ENCODE measurements at regions not wholly inside any gene's neighbourhood (a gene's known extent, or its start where the extent isn't known, plus 50 kb on each side); places are given as distances from the start of the nearest gene placed in this dataset.

DNA sequence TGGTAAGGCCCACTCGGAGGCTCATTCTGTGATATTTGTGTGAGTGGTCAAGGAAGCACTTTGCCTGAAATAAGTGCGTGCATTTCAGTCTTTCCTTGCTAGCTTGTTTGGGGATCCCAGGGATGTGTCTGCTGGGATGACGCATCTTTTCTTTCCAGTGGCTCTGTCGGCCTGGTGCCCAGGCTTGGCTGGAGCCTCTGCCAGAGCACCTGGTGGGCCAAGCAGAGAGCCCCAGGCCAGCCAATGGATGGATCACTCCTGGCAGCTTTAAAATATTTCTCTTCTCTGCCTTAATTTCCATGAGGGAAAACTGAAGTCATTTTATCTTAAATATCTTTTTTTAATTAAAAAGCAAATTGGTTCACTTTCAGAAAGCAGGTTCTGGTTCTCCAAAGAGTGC is 501.8 kb upstream of the HS6ST1 start:
- TF ChIP-seq, protein P1, sequence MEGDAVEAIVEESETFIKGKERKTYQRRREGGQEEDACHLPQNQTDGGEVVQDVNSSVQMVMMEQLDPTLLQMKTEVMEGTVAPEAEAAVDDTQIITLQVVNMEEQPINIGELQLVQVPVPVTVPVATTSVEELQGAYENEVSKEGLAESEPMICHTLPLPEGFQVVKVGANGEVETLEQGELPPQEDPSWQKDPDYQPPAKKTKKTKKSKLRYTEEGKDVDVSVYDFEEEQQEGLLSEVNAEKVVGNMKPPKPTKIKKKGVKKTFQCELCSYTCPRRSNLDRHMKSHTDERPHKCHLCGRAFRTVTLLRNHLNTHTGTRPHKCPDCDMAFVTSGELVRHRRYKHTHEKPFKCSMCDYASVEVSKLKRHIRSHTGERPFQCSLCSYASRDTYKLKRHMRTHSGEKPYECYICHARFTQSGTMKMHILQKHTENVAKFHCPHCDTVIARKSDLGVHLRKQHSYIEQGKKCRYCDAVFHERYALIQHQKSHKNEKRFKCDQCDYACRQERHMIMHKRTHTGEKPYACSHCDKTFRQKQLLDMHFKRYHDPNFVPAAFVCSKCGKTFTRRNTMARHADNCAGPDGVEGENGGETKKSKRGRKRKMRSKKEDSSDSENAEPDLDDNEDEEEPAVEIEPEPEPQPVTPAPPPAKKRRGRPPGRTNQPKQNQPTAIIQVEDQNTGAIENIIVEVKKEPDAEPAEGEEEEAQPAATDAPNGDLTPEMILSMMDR (IDR thresholded peaks at IDR 0.05; ENCODE audit: insufficient read depth, low read length), result no peak
- no peak for DNase-seq (ENCODE audit: low read depth)

DNA sequence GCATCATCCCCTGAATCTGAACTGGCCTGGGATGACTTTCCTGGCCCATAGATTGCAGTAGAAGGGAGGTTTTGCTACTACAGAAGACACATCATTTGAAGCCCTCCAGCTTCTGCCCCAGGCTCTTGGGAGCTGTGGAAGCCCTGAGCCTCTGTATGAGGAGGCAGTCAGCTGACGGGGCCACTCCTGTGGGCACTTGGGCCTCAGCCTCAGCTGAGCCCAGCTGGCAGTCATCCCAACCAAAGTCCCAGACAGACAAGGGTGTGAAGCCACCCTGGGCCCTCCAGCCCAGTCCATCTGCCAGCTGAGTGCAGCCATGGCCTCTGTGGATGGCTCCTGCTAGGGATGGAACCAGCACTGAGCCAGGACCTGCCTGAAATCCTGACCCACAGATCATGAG is 502.3 kb upstream of the HS6ST1 start:
- DNase-seq (ENCODE audit: low read depth), result no peak
- TF ChIP-seq, protein P1 (IDR thresholded peaks at IDR 0.05; ENCODE audit: insufficient read depth, low read length), result no peak
- H3K4me3 ChIP-seq (ENCODE audit: low read depth, low read length), result no peak overlapping the region

More for the DNA sequence above, 501.8 kb upstream of the HS6ST1 start:
- H3K4me3 ChIP-seq (ENCODE audit: low read depth, low read length), result no peak overlapping the region

GRCh38 chr2:128832946-128833663 is 514.4 kb upstream of the HS6ST1 start:
- TF ChIP-seq, protein P1 (IDR thresholded peaks at IDR 0.05; ENCODE audit: insufficient read depth, low read length), result no peak
- DNase-seq (ENCODE audit: low read depth), result no peak

DNA sequence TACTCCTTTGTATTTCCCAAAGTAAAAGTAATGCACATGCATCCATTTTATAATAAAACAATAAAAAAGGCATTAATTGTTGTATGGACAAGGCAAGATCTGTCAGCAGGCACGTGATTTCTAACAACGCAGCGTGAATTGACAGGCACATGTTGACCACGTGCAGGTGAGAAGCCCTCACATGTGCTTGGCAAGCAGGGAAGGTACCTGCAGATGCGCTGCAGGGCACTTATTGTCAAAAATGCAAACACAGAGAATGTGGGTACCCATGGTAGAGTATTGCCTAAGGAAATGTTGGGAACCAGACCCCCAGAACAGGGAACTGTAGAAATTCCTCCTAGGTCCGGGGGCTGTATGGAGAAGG is 515.0 kb upstream of the HS6ST1 start:
- H3K4me3 ChIP-seq (ENCODE audit: low read depth, low read length), result no peak overlapping the region
- no peak for DNase-seq (ENCODE audit: low read depth)
- TF ChIP-seq, protein P1 (IDR thresholded peaks at IDR 0.05; ENCODE audit: insufficient read depth, low read length), result no peak

More at GRCh38 chr2:128832946-128833663, 514.4 kb upstream of the HS6ST1 start:
- no peak overlapping the region for H3K4me3 ChIP-seq (ENCODE audit: low read depth, low read length)

DNA sequence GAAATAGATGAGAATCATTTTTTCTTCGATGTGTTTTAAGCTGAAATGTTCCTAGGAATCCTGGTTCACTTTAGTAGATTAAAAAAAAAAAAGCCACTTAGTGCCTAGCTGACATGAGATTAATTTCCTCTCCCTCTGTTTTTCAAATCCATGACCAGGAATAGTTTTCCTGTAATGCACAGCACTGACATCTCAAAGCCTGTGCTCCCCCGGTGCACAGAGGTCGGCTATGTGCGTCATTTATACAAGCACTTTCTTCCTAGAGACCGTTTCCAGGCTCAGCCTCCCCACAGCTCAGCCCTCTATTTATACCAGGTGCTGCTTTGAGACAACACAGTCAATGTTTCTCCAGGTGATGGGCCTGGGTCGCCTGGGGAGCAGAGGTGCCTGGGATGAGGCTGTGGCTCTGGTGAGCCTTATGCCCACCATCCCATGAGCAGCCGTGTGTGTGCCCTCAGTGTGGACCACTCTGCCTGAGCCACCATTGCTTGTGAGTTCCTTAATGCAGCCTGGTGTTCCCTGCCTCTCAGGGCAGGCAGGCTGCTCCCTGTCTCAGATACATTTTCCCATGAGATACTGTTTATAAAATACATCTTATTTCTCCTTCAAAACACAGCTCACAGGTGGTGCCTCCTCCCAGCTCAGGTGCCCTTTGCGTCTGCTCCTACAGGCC is 515.7 kb upstream of the HS6ST1 start:
- no peak overlapping the region for H3K4me3 ChIP-seq (ENCODE audit: low read depth, low read length)
- TF ChIP-seq, protein P1 (IDR thresholded peaks at IDR 0.05; ENCODE audit: insufficient read depth, low read length), result no peak

DNA sequence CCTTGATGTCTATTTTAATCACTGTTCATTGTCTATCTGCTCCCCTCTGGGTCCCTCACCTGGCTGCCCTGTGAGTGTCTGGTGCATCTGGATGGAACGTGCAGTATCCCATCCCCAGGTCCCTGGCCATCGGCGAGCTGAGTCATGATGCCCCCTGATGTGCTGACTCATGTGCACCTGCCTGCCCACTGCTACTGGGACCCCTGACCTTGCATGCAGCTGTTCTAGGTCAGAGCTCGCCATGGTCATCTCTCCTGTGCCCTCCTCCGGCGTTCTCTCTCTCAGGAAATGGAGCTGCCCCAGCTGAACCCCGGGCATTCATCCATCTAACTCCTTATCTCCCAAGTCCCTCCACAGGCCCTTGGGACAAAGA is 516.2 kb upstream of the HS6ST1 start:
- no peak for DNase-seq (ENCODE audit: low read depth)
- TF ChIP-seq, protein P1 (IDR thresholded peaks at IDR 0.05; ENCODE audit: insufficient read depth, low read length), result no peak
- no peak overlapping the region for H3K4me3 ChIP-seq (ENCODE audit: low read depth, low read length)

More for the DNA sequence above, 515.7 kb upstream of the HS6ST1 start:
- DNase-seq (ENCODE audit: low read depth), result no peak

All from fibroblast of the aortic adventitia (primary cell).